PC-3 (cell line): ENCODE measurements at regions not wholly inside any gene's neighbourhood (a gene's known extent, or its start where the extent isn't known, plus 50 kb on each side); places are given as distances from the start of the nearest gene placed in this dataset.

Experiments used
- CTCF ChIP-seq: fragments of 300-600 bp; sonication (generic); conservative IDR thresholded peaks from 2 replicates; pipeline ENCODE4 v1.5.1; 2017; ENCODE audit warnings: antibody characterized with exemption, low read depth, mild to moderate bottlenecking, low read length
- EZH2 ChIP-seq: fragments of 300-600 bp; sonication (generic); IDR thresholded peaks from one replicate; pipeline ENCODE4 v1.6.1; 2017; ENCODE audit warnings: antibody characterized with exemption, mild to moderate bottlenecking, low read length; ENCODE audit not compliant: unreplicated experiment
- EZH2phosphoT487 ChIP-seq: fragments of 300-600 bp; sonication (generic); IDR thresholded peaks from 2 replicates; pipeline ENCODE4 v1.6.1; 2018; ENCODE audit warnings: mild to moderate bottlenecking, antibody characterized with exemption, low read length, borderline replicate concordance

- TF ChIP-seq CTCF (no peak), EZH2phosphoT487 (no peak), EZH2 (no peak)
Observed at GRCh38 chr6:132166526-132167051, 215.4 kb upstream of the CCN2 start.
